Neural progenitor cell (in vitro differentiated cells): ENCODE measurements at regions not wholly inside any gene's neighbourhood (a gene's known extent, or its start where the extent isn't known, plus 50 kb on each side); places are given as distances from the start of the nearest gene placed in this dataset.

ENCODE experiments used
- EZH2 ChIP-seq: fragments of 200-600 bp; sonication (generic); IDR thresholded peaks from 2 replicates; pipeline ENCODE4 v1.6.1; 2017; ENCODE audit warnings: antibody characterized with exemption, mild to moderate bottlenecking, moderate library complexity
- EZH2phosphoT487 ChIP-seq: fragments of 200-600 bp; sonication (generic); IDR thresholded peaks from 2 replicates; pipeline ENCODE4 v1.6.1; 2017; ENCODE audit warnings: antibody characterized with exemption
- TF ChIP-seq, protein P1 (sequence below): fragments of 200-600 bp; sonication (generic); IDR thresholded peaks from 2 replicates; pipeline ENCODE4 v1.5.1; 2017; ENCODE audit warnings: antibody characterized with exemption, mild to moderate bottlenecking

DNA sequence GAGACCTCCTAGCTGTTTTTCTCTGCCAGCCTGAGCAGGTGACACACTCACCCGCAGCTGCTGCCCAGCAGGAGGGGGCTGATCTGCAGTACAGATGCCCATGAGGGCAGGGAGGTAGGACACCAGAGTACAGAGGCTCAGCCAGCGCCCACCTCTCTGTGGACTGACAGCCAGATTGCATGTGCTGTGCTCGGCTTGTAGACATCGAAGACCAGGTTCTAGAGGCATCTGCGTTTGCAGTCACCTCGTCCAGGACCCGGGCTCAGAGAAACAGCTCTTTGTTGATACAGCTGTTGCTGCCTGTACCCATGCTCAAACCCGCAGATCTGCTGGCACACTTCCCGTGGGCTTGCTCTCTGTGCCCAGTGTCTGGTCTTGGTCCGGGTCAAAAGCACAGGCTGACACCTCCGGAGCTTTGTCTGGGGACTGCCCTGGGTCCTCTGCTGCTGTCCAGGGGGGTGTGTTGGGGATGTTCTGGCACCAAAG is 224.7 kb downstream of the GLRX3 start:
- TF ChIP-seq, protein P1, sequence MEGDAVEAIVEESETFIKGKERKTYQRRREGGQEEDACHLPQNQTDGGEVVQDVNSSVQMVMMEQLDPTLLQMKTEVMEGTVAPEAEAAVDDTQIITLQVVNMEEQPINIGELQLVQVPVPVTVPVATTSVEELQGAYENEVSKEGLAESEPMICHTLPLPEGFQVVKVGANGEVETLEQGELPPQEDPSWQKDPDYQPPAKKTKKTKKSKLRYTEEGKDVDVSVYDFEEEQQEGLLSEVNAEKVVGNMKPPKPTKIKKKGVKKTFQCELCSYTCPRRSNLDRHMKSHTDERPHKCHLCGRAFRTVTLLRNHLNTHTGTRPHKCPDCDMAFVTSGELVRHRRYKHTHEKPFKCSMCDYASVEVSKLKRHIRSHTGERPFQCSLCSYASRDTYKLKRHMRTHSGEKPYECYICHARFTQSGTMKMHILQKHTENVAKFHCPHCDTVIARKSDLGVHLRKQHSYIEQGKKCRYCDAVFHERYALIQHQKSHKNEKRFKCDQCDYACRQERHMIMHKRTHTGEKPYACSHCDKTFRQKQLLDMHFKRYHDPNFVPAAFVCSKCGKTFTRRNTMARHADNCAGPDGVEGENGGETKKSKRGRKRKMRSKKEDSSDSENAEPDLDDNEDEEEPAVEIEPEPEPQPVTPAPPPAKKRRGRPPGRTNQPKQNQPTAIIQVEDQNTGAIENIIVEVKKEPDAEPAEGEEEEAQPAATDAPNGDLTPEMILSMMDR = no peak
- TF ChIP-seq EZH2 (no peak), EZH2phosphoT487 (no peak)
